ENCODE measurements at regions not wholly inside any gene's neighbourhood (a gene's known extent, or its start where the extent isn't known, plus 50 kb on each side); places are given as distances from the start of the nearest gene placed in this dataset.
"Not testable (repeated sequence)": the region's sequence is repeated elsewhere in the genome, so short reads cannot be mapped to it uniquely, and the experiment has no call there.

GRCh38 chr15:66993874-66994696 lies 71.3 kb upstream of the SMAD3 start:
- no peak for DNase-seq (ENCODE audit: low read depth)

- peak; percentile 72 for DNase-seq (ENCODE audit: low read depth)
Observed at GRCh38 chr15:66994927-66995656, 70.3 kb upstream of the SMAD3 start.

DNA sequence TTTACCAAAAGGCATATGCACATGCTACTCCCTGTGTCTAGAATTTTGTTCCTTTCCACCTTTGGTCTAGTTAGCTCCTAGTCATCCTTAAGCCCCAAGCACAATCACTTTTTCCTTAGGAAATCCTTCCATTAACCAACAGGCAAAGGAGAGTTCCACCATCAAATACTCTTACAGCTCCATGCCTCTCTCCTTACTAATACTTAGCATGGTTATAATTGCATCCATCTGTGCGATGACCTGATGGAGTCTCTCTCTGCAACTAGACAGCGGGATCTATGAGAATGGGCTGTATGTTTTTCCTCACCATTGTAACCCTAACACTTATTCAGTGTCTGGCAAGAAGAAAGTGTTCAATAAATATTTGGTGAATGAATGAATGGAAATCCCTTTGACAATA lies 69.3 kb upstream of the SMAD3 start:
- no peak for DNase-seq (ENCODE audit: low read depth)

- peak; percentile 85 for DNase-seq (ENCODE audit: low read depth)
Observed at GRCh38 chr15:66997212-66997611, 68.2 kb upstream of the SMAD3 start.

DNA sequence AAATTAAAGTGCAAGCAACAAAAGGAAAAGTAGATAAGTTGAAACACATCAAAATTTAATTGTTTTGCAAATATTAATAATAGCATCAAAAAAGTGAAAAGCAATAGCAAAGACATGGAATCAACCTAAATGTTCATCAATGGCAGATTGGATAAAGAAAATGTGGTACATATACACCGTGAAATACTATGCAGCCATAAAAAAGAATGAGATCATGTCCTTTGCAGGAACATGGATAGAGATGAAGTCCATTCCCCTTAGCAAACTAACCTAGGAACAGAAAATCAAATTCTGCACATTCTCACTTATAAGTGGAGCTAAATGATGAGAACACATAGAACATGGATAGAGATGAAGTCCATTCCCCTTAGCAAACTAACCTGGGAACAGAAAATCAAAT lies 67.2 kb upstream of the SMAD3 start:
- DNase-seq (ENCODE audit: low read depth) = not testable (repeated sequence)

DNA sequence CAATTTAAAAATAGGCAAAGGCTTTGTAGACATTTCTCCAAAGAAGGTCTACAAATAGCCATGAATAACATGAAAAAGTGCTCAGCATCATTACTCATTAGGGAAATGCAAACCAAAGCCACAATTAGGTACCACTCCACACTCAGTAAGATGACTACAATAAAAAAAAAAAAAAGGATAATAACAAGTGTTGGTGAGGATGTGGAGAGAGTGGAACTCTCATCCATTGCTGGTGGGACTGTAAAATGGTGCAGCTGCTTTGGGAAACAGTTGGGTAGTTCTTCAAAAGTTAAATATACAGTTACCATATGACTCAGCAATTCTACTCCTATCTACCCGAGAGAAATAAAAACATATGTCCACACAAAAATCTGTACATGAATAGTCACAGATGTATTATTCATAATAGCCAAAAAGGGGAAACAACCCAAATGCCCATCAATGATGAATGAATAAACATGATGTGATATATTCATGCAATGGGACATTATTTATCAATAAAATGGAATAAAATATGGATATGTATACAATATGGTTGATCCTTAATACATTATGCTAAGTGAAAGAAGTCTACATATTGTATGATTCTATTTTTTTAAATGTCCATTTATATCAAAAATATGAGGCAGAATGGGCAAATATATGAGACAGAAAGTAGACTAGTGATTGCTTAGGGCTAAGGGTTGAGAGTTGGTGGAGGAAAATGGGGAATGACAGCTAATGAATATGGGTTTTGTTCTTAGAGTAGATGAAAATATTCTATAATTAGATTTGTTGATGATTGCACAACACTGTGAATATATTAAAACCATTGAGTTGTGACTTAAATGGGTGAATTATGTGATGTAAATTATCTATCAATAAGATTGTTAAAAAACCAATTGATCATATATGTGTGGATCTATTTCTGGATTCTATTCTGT lies 66.1 kb upstream of the SMAD3 start:
- DNase-seq (ENCODE audit: low read depth) = no peak

DNA sequence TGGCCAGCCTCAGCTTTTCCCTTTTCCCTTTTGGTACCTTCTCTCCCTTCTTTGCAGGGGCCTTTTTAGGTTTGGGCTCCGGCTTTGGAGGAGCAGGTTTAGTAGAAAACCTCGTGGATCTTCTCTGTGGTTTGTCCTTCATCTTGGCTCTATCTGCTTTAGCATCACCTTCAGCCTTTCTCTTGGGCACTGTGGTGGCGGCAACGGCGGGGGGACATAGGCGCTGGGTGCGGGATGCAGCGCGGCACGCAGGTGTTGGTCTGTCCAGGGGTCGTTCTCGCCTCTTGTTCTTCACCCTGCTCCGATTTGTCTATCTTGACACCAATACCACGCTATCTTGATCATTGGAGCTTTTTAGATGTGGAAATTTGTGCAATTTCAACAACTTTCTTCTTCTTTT lies 64.5 kb upstream of the SMAD3 start:
- DNase-seq (ENCODE audit: low read depth) = no peak

DNA sequence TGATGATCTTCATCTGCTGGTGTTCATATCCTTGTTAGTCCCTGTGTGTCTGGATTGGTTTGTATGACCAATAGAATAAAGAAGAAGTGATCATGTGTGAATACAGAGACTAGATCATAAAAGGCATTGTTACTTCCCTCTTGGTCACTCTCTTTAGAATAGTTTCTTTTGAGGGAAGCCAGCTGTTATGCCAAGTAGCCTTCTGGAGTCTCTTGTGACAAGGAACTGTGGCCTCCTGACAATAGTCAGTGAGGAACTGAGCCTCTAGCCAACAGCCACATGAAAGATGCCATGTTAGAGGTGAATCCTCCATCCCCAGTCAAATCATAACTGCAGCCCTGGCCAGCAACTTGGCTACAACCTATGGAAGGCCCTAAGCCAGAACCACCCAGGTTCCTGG lies 63.0 kb upstream of the SMAD3 start:
- DNase-seq (ENCODE audit: low read depth) = no peak

GRCh38 chr15:67003586-67003985 lies 61.8 kb upstream of the SMAD3 start:
- no peak for DNase-seq (ENCODE audit: low read depth)

DNA sequence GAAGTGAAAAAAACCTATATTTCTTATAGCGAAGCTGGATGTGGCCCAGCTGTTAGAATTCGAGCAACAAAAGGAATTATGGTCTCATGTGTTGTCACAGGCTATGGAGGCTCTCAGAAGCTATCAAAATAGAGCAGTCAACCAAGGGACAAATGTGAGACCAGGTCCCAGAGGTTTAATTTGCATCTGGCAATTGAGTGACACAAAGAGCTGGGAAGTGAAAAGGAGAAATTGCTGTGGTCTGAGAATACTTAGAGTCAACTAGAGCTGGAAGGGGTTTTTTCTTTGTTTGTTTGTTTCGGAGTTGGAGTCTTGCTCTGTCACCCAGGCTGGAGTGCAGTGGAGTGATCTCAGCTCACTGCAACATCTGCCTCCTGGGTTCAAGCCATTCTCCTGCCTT lies 61.3 kb upstream of the SMAD3 start:
- DNase-seq (ENCODE audit: low read depth) = no peak

- DNase-seq (ENCODE audit: low read depth) = no peak
Observed at GRCh38 chr15:67005294-67005996, 60.0 kb upstream of the SMAD3 start.

GRCh38 chr15:67006083-67007065 lies 59.0 kb upstream of the SMAD3 start:
- peak; percentile 90 for DNase-seq (ENCODE audit: low read depth)

GRCh38 chr15:67009576-67010569 lies 55.5 kb upstream of the SMAD3 start:
- DNase-seq (ENCODE audit: low read depth) = no peak

DNA sequence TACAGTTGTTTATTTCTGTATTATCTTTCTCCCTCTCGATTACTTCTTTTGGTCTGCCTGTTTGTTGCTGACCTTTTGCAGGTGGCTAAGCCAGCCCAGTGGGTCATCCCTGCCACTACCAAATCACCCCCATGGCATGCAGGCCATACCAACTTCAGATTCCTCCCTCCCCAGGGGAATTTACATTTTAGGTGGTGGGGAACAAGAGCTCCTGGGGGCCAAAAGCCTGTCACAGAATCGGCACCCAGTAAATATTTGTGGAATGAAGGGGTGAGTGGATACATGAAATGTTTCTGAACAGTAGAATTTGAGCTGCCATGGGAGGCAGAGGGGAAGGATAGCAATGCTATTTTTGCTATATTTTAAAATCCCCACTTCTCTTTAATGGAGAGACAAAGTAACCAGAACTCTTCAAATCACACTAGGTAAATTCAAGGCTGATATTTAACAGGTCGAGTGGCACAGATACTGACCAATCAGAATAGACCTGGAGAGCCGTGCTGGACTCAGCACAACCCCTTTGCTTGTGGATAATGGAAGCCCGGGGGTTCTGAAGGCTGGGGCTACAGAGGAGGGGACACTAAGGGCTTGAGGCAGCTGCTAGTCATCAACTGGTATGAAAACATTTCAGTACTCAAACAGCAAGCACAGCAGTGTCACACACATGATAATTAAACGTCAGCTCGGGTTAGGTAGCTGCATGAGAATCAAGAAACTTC lies 54.3 kb upstream of the SMAD3 start:
- peak; percentile 58 for DNase-seq (ENCODE audit: low read depth)

DNA sequence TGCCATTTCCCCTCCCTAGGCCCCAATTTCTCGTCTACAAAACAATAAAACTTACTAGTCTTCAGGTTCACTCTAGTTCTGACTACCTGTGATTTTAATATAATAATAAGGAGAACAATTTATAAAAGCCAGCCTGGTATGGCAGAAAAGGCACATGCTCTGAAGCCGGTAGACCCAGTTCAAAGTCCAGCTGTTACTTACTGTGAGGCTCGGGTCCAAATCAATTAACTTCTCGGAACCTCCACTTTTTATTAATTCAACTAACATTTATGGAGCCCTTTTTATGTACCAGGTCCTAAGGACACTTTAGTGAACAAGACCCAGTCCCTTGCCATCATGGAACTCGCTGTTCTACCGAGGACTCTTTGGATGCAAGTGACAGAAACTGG lies 53.8 kb upstream of the SMAD3 start:
- DNase-seq (ENCODE audit: low read depth) = no peak

DNA sequence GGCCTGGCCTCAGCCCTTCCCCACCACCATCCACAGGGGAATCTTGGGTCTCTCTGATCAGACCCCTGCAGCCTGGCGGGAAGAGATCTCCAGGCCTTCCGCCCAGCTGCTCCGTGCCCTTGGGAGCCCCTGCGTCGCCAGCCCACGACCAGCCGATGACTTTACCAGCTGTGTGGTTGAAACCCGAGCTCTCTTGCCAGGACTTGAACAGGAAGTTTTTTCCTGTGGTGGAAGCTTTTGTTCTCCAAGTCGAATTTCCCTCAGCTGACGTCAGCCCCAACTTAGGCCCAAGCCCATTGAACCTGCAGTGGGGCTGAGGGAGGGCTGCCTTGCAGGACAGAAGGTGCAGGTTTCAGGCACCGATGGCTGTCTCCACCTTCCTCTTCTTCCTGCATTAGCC lies 51.7 kb upstream of the SMAD3 start:
- DNase-seq (ENCODE audit: low read depth) = peak; percentile 97

Measured in myocyte (in vitro differentiated cells).